Muscle layer of colon (tissue), 2 donors: ENCODE measurements at regions not wholly inside any gene's neighbourhood (a gene's known extent, or its start where the extent isn't known, plus 50 kb on each side); places are given as distances from the start of the nearest gene placed in this dataset.

Source experiments
- H3K27ac ChIP-seq: one replicate; pipeline ENCODE4 v1.7.0; 2013; ENCODE audit warnings: low read depth, mild to moderate bottlenecking, low read length, moderate library complexity
- H3K27me3 ChIP-seq, 2 donors: one replicate each; pipeline ENCODE4 v1.7.0; 2013; ENCODE audit warnings: low read length in 2 of 2, mild to moderate bottlenecking in 2 of 2; ENCODE audit not compliant: insufficient read depth in 2 of 2, control insufficient read depth in 1 of 2
- H3K36me3 ChIP-seq: one replicate; pipeline ENCODE4 v1.7.0; 2013; ENCODE audit warnings: mild to moderate bottlenecking, low read length; ENCODE audit not compliant: insufficient read depth
- H3K4me1 ChIP-seq: one replicate; pipeline ENCODE4 v1.7.0; 2013; ENCODE audit warnings: mild to moderate bottlenecking, low read length; ENCODE audit not compliant: insufficient read depth
- H3K4me3 ChIP-seq, 2 donors: one replicate each; pipeline ENCODE4 v1.7.0; 2013; ENCODE audit warnings: low read length in 2 of 2, low read depth in 1 of 2, mild to moderate bottlenecking in 1 of 2, moderate library complexity in 1 of 2
- H3K9ac ChIP-seq: one replicate; pipeline ENCODE4 v1.7.0; 2013; ENCODE audit warnings: low read length
- H3K9me3 ChIP-seq: one replicate; pipeline ENCODE4 v1.7.0; 2013; ENCODE audit warnings: mild to moderate bottlenecking, low read length
- donor health status: abdominal sarcoma.
- donor health status: Adenocarcinoma of cecum.

- Histone ChIP-seq H3K27ac (no peak overlapping the region), H3K4me3 (no peak overlapping the region), H3K4me1 (no peaks in the 10 kb centered on the region), H3K27me3 (no peaks in the 10 kb centered on the region), H3K9ac (no peak overlapping the region), H3K9me3 (peaks cover 4% of the 10 kb centered on the region), H3K36me3 (no peaks in the 10 kb centered on the region)
Observed at GRCh38 chr2:53536583-53537361, 230.8 kb upstream of the CHAC2 start.

GRCh38 chr2:53535234-53535840 lies 232.3 kb upstream of the CHAC2 start:
- no peaks in the 10 kb centered on the region for H3K4me1 ChIP-seq
- no peaks in the 10 kb centered on the region for H3K27me3 ChIP-seq
- H3K36me3 ChIP-seq, result no peaks in the 10 kb centered on the region
- H3K27ac ChIP-seq, result no peak overlapping the region
- no peaks in the 10 kb centered on the region for H3K9me3 ChIP-seq
- no peak overlapping the region for H3K4me3 ChIP-seq
- no peak overlapping the region for H3K9ac ChIP-seq

DNA sequence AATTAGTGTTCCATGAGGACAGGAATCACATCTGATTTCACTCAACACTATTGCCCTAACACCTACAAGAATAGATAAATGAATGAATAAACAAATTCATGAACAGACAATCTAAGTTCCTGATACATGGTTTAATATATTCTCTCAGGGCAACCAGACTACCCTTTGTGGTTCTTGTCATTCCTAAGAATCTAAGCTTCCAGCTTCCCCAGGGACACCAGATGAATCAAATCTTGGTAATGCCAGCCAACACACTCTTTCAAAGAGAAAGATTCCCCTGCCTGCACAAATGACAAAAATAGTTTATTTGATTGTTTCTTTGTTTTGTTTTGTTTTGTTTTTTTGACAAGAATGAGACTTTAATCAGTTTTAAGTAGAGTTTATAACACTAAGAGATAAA lies 237.5 kb upstream of the CHAC2 start:
- H3K9me3 ChIP-seq, result no peaks in the 10 kb centered on the region
- no peak overlapping the region for H3K27ac ChIP-seq
- H3K9ac ChIP-seq, result no peak overlapping the region
- no peaks in the 10 kb centered on the region for H3K27me3 ChIP-seq
- no peak overlapping the region for H3K4me3 ChIP-seq
- H3K4me1 ChIP-seq, result no peaks in the 10 kb centered on the region
- no peaks in the 10 kb centered on the region for H3K36me3 ChIP-seq

DNA sequence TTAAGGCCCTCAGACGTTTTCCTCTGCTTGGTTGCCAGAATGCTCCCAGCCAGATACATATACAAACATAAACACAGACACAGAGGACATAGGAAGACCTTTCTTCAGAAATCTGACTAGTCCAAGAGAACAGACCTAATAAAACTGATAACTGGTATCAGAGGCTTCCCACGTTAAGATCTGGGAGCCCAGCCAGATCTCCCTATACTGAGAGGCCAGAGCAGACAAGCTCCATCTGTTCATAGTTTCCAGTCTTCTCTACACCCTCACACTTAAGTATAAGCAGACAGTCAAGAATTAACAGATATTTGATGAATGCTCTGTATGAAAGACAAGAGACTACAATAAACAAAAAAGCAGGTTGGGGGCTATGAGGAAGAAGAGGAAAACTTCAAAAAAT lies 240.5 kb upstream of the CHAC2 start:
- no peaks in the 10 kb centered on the region for H3K9me3 ChIP-seq
- no peak overlapping the region for H3K27ac ChIP-seq
- no peaks in the 10 kb centered on the region for H3K27me3 ChIP-seq
- no peak overlapping the region for H3K9ac ChIP-seq
- no peaks in the 10 kb centered on the region for H3K36me3 ChIP-seq
- H3K4me1 ChIP-seq, result no peaks in the 10 kb centered on the region
- no peak overlapping the region for H3K4me3 ChIP-seq

- Histone ChIP-seq H3K36me3 (no peaks in the 10 kb centered on the region), H3K4me1 (no peaks in the 10 kb centered on the region), H3K9me3 (no peaks in the 10 kb centered on the region), H3K27me3 (no peaks in the 10 kb centered on the region), H3K27ac (no peak overlapping the region), H3K9ac (no peak overlapping the region), H3K4me3 (no peak overlapping the region)
Observed at GRCh38 chr2:53519918-53520841, 247.4 kb upstream of the CHAC2 start.

DNA sequence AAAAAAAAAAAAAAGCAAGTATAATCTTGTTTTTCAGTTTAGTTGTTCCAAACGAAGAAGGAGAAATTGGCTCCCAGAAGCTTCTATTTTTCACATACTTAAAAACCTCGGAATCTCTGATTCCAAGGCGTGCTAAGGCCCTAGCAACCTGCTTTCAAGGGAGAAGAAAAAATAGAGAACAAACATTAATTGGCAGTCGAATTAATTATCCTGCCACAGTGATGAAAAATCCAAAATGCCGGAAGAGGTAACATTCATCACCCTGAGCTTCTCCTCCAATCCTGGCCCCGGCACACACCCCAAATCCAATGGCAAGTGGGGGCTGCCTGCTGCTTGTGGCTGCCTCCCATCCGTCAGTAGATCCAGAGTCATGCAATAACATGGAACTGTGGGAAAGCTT lies 250.2 kb upstream of the CHAC2 start:
- no peaks in the 10 kb centered on the region for H3K4me1 ChIP-seq
- no peak overlapping the region for H3K4me3 ChIP-seq
- no peak overlapping the region for H3K27ac ChIP-seq
- H3K27me3 ChIP-seq, result no peaks in the 10 kb centered on the region
- H3K36me3 ChIP-seq, result no peaks in the 10 kb centered on the region
- H3K9ac ChIP-seq, result no peak overlapping the region
- no peaks in the 10 kb centered on the region for H3K9me3 ChIP-seq

DNA sequence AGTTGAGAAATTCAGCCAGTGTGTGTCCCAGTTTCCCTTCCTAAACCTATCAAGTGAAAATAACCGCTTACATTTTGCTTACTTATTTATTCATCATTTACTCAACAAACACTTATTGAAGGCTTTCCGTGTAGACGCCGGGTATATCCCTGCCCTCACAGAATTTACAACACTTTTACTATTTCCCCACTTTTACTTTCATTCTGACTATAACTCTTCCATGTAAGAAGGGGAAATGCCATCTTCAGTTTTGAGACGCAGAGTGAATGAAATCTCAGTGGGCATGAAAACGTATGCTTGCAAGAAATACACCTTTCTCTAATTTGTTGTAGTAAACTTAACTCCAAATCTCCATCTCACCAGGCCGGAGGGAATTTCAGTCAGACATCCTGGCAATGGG lies 251.0 kb upstream of the CHAC2 start:
- Histone ChIP-seq H3K36me3 (no peaks in the 10 kb centered on the region), H3K27me3 (no peaks in the 10 kb centered on the region), H3K9me3 (no peaks in the 10 kb centered on the region), H3K27ac (no peak overlapping the region), H3K9ac (no peak overlapping the region), H3K4me1 (no peaks in the 10 kb centered on the region), H3K4me3 (no peak overlapping the region)

GRCh38 chr2:53515435-53516332 lies 251.9 kb upstream of the CHAC2 start:
- no peak overlapping the region for H3K4me3 ChIP-seq
- H3K9me3 ChIP-seq, result no peaks in the 10 kb centered on the region
- H3K9ac ChIP-seq, result no peak overlapping the region
- no peaks in the 10 kb centered on the region for H3K36me3 ChIP-seq
- no peak overlapping the region for H3K27ac ChIP-seq
- H3K4me1 ChIP-seq, result no peaks in the 10 kb centered on the region
- H3K27me3 ChIP-seq, result no peaks in the 10 kb centered on the region

- Histone ChIP-seq H3K9ac (no peak overlapping the region), H3K9me3 (no peaks in the 10 kb centered on the region), H3K4me3 (no peak overlapping the region), H3K27ac (no peak overlapping the region), H3K36me3 (no peaks in the 10 kb centered on the region), H3K27me3 (no peaks in the 10 kb centered on the region), H3K4me1 (no peaks in the 10 kb centered on the region)
Observed at GRCh38 chr2:53513167-53513666, 254.4 kb upstream of the CHAC2 start.

- no peaks in the 10 kb centered on the region for H3K27me3 ChIP-seq
- no peaks in the 10 kb centered on the region for H3K4me1 ChIP-seq
- H3K4me3 ChIP-seq, result no peak overlapping the region
- H3K9me3 ChIP-seq, result no peaks in the 10 kb centered on the region
- H3K27ac ChIP-seq, result no peak overlapping the region
- no peak overlapping the region for H3K9ac ChIP-seq
- no peaks in the 10 kb centered on the region for H3K36me3 ChIP-seq
Observed at GRCh38 chr2:53512071-53512826, 255.4 kb upstream of the CHAC2 start.
